GM19238 (cell line): ENCODE measurements at regions not wholly inside any gene's neighbourhood (a gene's known extent, or its start where the extent isn't known, plus 50 kb on each side); places are given as distances from the start of the nearest gene placed in this dataset.
"Not testable (repeated sequence)": the region's sequence is repeated elsewhere in the genome, so short reads cannot be mapped to it uniquely, and the experiment has no call there.

Experiments used
- DNase-seq: peaks from one replicate; pipeline ENCODE4 v3.0.0; 2011; ENCODE audit warnings: low spot score; ENCODE audit not compliant: insufficient read length

DNA sequence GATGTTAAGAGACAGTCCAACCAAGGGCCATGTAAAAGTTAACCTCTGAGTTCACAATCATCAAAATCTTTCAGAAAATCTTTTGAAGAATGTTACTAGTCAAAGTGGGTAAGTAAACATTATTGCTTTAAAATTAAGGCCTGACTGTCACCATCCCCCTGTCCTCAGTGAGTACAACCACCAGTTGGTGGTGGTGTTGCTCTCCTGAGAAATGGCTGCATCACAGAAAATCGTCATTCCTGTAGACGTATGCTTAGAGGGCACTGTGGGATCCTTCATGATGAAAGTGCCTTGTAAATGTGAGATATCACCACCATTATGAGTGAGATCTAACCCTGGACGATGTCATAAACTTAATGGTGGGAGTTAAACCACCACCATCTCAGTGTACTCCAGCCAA is 451.2 kb downstream of the RPS29 start:
- no peak for DNase-seq

DNA sequence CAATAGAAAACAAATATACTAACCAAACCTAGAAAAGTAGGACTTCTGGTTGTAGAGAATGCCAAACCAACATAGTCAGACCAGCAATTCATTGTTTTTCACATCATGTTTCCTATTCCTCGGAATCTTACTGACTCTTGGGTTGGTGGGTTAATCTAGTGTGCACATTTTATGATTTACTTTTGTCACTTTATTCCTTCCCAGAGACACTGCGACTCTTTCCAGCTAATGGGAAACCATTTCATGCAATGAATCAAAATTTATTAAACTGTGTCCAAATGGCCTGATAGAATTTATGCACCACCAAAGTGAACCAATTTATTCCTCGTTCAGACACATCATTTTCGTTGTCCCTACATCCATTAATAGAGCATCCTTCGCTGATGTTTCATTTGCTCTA is 464.9 kb downstream of the RPS29 start:
- no peak for DNase-seq

DNA sequence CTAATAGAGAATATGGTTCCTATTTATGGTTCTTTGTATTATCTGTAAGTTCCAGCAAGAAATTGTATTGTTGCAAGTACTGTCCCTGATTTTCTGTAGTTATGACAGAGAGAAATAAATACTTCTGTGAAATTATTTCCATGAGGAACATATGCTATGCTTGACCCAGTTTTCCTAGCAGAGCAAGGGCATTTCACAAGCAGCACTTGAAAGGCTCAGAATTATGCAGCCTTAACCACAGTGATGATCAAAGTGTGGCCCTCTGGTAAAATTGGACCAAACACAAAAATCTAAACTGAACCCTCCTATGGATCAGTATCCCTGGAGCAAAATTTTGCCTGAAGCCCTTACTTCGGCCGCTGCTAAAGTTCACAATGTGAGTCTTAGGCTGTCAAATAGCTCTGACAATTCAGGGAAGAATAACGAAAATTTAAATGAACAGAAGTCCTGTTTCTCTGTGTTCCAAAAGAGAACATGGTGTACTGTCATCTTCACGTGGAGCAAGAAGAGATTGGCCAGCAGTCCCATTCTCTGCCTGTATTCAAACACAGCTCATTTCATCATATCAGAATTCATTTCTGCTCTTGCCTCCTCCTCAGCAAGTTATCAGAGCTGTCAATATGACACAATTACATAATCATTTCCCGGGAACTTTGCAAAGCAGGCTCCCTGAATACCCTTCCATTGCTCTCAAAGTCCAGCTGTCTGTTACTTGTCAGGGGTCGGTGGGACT is 471.9 kb downstream of the RPS29 start:
- DNase-seq, result no peak

DNA sequence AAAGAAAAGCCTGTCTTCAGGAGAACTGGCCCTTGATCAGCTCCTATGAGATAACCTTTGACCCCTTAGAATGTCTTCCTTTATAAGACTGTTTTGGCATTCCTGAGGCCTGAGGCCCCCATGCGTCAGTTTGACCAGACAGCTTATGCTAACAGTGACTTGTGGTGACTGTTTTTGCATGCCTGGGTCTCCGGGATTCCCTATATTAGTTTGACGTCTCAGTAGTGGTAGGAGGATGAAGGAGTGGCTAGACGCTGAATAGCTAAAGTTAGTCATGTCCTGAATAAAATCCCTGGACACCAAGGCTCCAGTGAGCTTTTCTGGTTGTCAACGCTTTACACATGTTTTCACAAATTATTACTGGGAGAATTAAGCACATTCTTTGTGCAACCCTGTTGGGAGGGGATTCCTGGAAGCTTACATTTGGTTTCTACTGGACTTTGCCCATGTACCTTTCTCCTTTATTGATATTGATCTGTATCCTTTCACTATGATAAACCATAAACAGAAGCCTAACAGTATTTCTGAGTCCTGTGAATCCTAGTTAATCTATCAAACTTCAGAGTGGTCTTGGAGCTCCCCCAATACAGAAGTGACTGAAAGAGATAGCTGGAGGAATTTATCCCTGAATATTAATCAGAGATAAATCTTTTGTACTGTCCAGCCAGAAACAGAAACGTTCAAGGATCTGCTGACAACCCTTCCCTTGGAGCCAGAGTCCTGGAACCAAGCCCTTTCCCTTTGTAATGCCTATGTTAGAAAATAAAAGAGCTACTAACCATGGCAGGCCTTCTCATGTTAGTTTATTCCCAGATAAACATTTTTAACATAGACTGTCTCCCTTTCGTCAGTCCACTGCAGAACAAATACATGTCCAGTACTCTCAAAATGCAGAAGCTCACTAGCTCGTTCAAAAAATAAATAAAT is 479.2 kb downstream of the RPS29 start:
- no peak for DNase-seq

DNA sequence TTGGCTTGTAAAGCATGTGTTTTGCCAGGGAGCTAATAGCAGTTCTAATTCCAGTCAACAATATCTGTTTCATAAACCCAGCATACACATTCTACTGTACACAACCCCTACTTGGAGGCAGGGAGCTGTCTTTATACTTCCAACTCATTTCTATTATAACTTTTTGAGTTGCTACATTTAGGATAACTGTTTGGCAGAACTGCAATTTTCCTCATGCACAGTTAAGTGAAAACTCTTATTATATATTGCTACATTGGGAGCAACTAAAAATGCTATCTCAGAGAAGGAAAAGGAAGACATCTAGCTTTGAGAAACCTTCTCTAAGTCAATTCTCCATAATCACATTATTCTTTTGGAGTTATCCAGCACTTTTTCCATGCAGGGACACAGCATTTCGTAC is 480.2 kb downstream of the RPS29 start:
- DNase-seq, result no peak

DNA sequence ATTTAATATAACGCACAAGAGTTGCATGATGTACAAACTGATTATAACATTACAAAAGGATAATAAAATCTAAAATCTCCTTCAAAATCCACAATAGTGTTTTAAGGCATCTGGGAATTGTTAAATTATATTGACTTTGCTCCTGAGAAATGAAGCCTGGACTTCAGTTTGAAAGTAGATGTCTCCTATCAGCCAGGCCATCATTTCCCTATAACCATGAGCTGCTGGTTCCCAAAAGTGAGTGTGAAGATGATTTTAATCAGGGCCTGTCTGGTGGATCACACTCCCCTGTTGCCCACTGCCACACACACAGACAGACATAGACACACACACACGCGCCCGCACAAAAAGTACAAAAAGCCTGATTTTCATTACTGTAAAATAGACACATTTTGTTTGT is 480.7 kb downstream of the RPS29 start:
- DNase-seq, result no peak

DNA sequence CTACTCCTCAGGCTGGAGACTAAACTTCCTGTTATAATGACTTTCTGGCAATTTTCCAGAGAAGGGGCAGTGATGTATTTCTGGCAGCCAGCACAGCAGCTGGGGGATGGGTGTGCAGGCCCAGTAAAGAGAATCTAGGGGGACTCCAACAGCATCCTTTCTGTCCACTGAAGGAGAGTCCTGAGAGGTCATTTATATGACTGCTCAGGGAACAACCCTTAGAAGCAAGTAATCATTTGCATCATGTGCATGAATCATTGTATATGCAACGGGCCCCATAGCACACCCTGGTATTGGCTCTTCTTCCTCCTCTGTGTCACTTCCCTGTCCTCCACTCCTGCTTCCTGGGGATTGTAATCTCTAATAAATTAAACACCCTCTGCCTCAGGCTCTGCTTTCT is 493.8 kb downstream of the RPS29 start:
- DNase-seq, result no peak

DNA sequence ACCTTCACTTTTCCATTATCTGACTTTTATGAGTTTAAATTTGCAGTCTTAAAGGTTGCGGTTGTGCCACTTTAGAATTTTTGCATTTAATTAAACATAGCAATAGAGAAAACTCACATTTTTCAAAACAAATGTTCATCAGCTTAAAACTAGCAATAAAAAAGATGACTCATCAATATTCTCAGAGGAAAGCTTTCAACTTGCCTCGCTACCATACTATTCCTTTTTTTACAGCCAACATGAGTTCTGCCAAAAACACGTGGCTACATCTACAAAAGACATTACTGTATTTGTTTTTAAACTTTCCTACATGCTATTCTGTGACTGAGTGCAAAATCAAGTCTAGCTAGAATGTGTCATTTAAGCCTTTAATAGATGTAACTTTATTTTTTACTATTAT is 497.1 kb downstream of the RPS29 start:
- no peak for DNase-seq

DNA sequence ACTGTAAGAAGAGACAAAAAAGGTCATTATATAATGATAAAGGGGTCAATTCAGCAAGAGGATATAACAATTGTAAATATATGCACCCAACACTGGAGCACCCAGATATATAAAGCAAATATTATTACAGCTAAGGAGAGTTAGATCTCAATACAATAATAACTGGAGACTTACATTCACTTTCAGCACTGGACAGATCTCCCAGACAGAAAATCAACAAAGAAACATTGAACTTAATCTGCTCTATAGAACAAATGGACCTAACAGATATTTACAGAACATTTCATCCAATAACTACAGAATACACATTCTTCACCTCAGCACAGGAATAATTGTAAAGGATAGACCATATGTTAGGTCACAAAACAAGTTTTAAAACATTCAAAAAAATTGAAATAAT is 512.9 kb downstream of the RPS29 start:
- DNase-seq, result not testable (repeated sequence)

DNA sequence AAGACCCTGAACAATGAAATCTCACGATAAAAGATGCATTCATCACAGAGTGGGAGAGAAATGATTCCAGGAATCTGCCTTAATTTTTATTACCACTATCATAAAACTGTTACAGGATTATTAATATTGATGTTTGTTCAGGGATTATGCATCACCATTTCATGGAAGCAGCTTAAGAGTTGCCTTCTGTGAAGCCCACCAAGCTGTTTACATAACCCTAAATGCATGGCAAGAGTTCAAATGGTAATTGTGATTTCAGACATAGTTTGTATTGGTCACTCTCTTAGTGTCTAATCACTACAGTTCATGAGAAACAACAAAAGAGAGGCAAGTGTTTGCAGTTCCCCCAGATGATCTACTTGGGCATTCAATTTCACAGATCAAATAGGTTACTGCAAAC is 527.7 kb downstream of the RPS29 start:
- DNase-seq, result no peak

DNA sequence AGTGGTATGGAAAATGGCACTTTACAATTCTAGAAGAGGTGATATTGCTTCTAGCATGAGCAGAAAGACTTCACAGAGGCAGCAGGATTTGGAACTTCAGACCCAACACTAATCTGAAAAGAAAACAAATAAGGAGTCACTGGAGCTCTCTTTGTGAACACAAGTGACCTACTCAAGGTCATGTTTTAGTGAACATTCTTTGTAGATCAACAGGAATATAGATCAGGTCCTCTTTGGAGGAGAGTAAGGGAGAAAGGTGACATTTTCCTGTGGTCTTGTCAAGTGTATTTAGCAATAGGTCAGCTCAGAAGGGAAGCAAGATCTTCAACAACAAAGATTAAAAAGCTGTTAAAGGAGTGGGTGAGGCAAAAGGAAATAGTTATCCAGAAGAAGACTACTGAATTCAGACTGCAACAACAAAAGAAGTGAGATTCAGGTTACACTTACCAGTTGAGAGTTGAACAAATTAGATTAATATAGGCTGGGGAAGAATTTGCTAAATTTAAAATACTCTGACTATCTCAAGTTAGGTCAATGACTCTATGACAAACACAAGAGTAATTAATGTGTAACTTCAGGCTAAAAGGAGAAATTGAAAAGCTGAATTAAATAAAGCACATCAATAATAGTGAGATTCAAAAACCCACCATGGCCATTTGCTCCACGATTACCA is 528.2 kb downstream of the RPS29 start:
- no peak for DNase-seq

DNA sequence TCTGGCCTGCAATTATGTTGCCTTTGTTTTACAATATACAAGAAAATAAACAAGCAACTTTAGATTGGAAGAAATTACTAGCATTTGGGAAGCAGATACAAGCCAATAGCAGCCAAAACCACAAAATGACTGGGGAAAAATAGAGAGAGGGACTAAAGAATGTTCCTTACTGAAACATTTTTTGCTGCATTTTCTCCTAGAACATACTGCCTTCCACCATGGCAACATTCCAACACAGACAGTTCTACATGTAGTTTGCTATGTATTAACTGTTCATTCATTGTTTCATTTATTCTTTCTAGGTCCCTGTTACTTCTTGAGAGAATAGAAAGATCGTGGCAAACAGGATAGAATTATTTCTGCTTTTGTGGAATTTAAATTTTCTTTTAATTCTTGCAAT is 530.2 kb downstream of the RPS29 start:
- no peak for DNase-seq

DNA sequence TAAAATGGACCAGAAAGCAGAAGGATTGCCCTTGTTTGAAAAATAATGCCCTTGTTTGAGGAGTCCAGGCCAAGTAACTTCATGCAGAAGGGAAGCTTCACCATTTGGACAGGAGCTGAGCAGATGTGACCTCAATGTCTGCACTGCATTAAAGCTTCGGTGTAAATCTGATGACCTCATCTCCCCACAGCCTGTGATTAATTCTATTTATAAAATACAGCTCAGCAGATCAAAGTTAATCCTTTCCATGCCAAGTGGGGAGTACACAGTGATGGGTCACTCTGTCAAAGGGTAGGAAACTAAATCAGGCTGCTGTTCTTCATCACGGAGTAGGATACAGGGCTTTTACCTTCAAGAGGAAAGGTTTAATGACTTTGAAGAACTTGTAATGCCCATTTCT is 533.7 kb downstream of the RPS29 start:
- DNase-seq, result no peak

DNA sequence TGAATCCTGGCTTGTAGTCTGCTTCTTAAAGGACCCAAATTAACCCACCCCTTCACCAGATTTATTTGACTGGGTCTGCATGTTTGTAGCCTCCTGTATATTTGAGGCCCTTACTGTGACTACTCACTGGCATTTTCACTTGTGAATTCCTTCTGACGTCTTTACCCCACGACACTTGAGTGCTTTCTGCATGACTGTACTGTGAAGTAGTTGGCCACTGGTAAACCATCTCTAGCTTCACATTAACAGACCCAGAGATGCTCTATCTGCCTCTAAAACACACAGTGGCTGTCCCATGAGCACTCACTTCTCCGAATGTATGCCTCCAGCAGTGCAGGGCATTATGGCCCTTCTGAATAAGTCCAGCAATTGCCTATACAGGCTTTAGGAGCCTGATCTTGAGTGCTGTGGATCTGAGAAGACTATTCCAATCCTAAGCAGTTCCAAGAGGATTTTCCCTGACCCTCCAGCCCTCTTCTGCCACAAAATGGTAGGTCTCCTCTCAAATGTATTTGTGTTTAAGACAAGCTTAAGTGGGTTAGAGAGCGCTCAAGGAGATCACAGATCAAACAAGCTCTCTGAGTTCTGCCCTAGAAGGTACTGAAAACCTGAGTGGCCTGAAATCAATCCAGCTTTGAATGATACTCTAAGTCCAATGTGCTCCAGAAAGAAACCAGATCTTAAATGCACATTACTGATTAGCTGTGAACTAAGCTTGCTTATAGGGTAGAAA is 534.7 kb downstream of the RPS29 start:
- no peak for DNase-seq

DNA sequence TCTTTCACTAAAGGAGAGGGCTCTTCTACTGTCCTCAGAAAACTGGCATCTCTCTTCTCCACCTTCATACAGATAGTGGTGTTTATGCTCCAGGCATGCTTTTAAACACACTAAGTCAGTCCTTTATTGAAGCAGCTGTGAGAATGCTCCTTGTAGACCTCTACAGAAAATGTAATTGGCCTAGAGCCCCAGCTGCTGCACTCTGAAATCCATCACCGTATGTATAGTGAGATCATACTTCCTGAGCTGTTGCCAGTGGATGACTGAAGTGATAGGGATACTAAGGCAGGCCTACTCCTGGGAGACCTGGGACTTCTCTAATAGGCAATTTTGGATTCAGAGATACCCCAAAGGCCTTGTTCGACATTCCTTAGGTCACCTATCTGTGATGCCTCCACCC is 535.4 kb downstream of the RPS29 start:
- DNase-seq, result no peak

DNA sequence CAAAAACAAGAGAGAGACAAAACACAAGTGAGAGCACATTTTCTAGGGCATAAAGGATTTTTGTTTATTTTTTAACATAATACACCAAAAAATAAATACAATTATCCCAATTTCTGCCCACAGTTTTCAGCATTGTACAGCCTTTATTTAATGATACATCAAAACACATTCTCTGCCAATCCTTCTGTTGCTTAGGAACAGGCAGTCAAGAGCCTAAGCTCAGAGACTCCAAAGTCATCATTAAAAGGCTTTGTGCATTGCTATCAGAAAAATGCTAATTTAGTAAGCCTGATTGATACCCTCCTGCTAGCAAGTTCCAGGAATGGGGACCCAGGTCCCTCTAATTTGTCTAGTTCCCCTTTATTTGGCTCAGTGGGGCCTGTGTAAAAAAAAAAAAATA is 536.5 kb downstream of the RPS29 start:
- no peak for DNase-seq

DNA sequence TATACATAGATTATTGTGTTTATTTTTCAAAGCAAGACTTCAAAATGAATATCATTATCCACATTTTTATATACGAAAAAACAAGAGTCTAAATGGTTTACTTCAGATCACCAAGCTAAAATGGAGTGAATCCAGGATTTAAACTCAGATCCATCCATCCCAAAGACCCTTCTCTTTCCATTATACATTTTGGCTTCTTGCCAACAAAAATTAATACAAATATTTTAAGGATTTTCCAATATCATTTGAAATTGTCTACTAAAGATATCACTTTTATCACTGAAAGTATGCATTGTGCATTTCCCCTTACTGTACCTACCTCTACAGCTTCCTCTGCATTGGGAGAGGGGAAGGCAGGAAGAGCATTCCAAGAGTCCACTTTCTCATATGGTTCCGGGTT is 541.2 kb downstream of the RPS29 start:
- DNase-seq, result no peak

DNA sequence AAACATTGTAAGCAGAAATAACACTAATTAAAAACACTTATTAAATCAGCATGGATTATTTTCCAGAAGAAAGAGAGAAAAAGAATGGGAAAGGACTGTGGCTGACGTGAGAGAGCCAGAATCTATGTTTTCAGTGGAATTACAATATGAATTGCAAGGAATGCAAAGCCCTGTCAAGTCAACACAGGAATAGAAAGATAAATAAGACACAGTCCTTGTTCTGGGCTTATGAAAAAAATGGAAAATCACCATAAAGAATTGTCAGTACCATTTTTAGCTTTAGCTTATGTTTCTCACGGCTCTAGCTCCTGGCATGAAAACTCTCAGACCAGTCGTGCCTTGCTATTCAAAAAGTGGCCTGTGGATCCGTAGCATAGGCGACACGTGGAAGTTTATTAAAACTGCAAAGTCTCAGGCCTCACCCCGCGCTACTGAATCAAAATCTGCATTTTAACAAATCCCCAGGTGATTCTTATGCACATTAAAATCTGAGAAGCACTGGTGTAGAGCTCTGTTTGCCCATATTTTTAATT is 549.1 kb downstream of the RPS29 start:
- DNase-seq, result no peak

DNA sequence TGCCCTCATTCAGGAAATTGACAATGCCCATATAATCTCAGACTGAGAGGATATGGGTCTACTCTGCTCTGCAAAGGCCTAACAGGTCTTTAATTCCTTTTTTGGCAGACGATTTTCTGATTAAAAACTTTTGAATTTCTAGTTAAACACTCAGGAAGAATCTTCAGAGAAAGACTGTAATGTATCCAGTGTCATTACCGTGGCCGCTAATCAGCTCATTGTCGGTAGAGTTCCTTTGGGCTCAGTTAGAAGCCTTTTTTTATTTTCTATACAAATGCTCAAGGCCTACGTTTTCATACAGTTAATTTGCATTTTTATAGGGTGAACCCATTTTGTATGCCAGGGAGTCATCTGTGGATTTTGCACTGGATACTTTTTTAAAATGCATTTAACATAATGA is 549.9 kb downstream of the RPS29 start:
- DNase-seq, result no peak

DNA sequence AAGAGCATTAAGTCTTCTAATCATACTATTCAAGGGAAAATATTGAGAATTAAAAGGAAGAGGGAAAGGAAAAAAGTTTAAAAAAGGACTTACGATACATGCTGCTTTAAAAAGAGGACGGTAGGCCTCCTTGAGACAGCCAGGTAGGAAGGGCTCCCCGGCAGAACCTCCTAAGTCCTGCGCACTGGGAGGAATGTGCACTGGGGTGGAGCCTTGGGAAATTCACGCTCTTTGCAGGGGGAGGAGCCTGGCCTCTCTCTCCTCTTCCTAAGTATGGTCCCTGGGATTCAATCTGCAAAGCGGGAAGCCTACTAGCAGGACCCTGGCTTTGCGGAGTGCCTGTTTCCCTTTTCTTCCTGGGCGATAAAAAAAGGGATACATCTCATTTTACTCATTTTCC is 553.0 kb downstream of the RPS29 start:
- DNase-seq, result no peak

DNA sequence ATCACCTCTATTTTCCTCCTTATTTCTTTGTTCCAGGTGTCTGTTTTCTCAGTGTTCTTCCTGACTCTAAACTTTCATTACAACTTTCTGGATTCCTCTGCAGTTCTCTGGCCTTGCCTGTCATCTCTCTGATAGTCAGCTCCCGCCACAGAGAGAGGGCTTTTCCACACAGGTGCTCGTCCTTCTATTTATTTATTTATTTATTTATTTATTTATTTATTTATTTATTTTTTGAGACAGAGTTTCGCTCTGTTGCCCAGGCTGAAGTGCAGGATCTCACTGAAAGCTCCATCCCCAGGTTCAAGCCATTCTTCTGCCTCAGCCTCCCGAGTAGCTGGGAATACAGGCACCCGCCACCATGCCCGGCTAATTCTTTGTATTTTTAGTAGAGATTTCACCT is 554.5 kb downstream of the RPS29 start:
- DNase-seq, result not testable (repeated sequence)
